ENCODE measurements at regions not wholly inside any gene's neighbourhood (a gene's known extent, or its start where the extent isn't known, plus 50 kb on each side); places are given as distances from the start of the nearest gene placed in this dataset.

GRCh38 chr15:97858296-97858695 is 102.2 kb upstream of the ARRDC4 start:
- TF ChIP-seq, protein P1, sequence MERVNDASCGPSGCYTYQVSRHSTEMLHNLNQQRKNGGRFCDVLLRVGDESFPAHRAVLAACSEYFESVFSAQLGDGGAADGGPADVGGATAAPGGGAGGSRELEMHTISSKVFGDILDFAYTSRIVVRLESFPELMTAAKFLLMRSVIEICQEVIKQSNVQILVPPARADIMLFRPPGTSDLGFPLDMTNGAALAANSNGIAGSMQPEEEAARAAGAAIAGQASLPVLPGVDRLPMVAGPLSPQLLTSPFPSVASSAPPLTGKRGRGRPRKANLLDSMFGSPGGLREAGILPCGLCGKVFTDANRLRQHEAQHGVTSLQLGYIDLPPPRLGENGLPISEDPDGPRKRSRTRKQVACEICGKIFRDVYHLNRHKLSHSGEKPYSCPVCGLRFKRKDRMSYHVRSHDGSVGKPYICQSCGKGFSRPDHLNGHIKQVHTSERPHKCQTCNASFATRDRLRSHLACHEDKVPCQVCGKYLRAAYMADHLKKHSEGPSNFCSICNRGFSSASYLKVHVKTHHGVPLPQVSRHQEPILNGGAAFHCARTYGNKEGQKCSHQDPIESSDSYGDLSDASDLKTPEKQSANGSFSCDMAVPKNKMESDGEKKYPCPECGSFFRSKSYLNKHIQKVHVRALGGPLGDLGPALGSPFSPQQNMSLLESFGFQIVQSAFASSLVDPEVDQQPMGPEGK (CRISPR knock-in tag; IDR thresholded peaks at IDR 0.05; ENCODE audit: borderline replicate concordance), result no peak
- TF ChIP-seq ZC3H10 (CRISPR knock-in tag; IDR thresholded peaks at IDR 0.05) (no peak), TCF4 (CRISPR knock-in tag; IDR thresholded peaks at IDR 0.05; ENCODE audit: borderline replicate concordance) (no peak), SNAI2 (CRISPR knock-in tag; IDR thresholded peaks at IDR 0.05) (no peak)

Data from SK-N-SH treated with all-trans-retinoic acid at 6 μM for 48 hours (cell line).